GM18909 (cell line): ENCODE measurements at regions not wholly inside any gene's neighbourhood (a gene's known extent, or its start where the extent isn't known, plus 50 kb on each side); places are given as distances from the start of the nearest gene placed in this dataset.
"Not testable (repeated sequence)": the region's sequence is repeated elsewhere in the genome, so short reads cannot be mapped to it uniquely, and the experiment has no call there.

Experiments
- ATAC-seq: cut with Tn5 transposase; IDR thresholded peaks from one replicate; pipeline ENCODE4 v1.9.1; 2021; ENCODE audit warnings: mild to moderate bottlenecking; ENCODE audit not compliant: unreplicated experiment, poor library complexity

DNA sequence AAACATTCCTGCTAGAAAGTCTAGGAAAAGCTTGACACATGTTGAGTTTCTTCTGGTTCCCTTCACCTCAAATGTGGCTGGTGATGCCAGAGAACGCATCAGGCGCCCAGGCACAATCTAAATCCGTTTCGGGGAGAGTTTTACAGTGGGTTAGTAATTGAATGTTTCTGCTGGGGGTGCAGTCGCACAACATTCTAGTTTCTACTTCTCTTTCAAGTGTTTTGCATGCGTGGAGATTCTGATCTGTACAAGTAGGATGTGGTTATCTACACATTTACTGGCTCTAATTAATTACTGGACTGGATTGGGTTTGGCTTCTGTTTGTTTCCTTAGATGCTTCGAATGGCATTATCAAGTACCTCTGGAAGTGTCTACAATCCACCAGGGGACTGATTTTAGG is 173.8 kb downstream of the TMEM26 start:
- no peak for ATAC-seq

DNA sequence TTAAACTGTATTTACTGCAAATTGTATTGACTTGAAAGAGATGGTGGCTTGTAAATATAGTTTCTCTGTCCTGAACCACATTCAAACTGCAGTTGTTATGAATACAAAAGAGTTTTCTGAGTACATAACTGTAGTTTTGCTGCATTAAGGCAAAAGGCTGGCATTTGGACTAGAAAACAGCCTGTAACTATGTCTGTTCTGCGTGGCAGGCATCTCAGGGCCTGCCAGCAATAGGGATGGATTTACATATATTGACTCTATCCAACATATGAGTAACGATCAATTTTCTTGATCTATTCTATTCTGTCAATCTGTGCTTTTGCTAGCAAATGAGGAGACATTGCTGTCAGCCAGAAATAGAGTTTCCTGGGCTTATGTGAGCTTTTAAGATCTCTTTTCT is 174.6 kb downstream of the TMEM26 start:
- no peak for ATAC-seq

DNA sequence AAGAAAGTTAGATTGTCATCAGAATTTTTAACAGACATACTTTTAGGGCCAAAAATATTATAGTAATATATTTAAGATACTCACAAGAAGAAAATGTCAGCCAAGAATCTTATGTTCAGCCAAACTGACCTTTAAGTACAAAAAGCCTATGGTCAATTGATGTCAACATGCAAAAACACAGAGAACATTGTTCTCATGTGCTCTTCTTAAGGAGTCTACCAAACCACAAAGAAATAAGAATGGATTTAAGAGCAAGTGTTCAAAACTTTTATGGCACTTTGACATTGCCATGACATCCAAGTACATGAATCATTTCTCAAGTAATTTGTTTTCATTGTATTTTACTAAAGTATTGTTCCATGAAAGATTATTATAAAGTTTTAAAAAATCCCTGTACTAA is 180.4 kb downstream of the TMEM26 start:
- no peak for ATAC-seq

DNA sequence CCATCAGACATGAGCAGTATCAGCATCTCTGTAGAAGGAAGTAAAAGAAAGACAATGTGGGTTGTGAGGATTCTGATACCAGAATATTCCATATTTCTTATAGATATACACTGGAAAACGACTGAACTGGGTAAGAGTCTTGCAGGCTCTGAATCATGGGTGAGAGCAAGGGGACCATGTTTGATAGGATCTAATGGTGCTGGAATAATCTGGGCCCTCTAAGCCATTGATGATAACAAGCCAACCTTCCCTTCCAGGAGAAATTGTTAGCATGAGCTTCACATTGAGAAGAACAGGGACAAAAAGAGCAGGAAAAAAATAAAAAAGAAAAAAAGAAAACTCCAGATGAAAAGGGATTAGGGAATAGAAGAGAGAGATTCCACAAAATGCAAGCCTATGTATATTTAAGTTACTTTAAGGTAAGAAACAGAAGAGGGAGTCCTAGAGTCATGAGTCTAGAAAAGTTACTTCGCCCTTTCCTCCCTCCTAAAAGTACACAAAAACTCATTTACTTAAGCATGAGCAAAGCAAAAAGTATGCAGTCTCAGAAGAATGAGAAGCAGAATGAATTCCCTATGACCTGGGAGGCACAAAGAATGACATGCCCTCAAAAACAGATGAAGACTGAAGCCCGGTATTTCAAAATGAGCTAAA is 181.9 kb downstream of the TMEM26 start:
- no peak for ATAC-seq

DNA sequence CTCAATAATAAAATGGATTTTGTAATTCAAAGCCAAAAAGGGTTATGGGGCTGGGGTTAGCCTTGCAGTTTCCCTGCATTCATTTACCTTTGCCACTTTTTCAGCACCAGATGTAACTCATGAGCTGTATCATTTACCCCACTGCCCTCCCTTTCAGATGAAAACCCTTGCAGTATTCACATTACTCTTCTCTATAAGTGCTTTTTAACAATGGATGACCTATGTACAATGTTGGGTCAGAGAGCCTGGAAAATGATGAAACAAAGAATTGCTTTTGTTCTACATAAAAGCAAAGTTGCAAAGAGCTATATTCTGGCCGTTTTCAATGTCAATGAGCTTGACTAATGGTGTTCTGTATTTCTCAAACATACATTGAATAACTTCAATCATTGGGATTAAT is 189.7 kb downstream of the TMEM26 start:
- ATAC-seq = no peak

DNA sequence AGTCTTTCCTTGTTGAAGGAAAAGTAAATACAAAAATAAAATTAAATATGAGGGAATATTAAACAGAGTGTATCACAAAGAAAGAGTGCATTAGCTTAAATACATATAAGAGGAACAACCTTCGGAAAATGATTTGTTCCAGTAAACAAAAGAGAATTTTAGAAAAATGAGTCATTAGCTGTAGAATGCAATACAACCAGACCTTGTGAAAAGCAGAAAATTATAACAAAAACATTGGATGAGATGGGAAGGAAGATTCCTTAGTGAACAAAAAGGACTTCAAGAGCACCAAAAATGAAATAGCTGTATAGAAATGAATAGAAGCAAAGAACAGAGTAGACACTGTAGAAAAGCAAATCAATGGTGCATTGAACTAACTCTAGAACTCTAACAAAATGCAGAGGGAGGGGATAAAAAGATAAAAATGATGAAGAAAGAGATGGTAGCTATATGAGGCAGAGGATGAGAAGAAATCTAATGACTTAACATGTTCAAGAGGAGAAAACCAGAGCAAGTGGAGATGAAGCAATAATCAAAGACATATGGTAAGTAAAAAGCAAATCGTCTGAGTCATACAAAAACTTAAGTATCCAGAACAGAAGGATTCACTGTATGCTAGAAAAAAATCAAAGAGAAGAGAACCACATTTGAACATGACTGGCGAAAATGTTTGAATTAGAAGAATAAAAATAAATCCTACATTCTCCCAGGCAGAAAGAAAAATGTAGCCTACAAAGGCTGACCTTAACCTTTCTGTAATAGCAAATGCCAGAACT is 190.5 kb downstream of the TMEM26 start:
- no peak for ATAC-seq

DNA sequence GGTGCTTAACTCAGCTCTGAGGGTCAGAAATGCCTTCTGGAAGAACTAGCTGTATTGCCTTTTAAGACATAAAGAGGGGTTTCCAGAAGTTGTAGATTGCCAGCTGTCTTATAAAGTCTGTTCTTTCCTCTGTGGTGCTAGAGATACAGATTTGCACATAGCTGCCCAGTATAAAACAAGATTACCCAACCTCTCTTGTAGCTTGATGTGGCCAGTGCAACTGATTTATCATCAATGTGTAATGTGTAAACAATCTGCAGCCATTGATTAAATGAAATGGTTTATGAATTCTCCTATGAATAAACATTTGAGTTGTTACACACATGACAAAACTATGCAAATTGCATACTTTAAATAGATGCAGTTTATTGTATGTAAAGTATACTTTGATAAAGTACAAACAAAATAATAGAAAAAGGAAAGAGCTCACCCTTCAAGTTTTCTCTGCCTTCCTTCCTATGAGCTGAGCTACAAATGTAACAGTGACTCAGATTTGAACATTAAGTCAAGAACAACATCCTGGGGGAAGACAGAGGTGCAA is 195.2 kb downstream of the TMEM26 start:
- ATAC-seq = no peak

DNA sequence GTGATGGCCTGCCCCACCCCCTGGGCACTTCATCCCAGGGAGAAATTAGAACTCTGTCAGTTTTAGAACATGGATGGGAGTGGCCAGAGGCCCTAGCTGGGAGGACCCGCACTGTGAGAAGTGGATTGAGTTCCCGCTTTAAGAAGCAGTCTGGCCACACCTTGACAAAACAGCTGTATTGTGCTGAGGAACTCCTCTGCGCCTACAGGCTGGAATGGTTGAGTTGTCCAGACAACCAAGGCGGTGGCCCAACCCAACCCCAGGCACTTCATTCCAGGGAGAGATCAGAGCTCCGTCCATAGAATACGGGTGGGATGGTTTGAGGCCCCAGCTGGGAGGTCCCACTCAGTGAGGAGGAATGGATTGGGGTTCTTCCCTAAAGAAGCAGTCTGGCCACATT is 196.0 kb downstream of the TMEM26 start:
- ATAC-seq = no peak

DNA sequence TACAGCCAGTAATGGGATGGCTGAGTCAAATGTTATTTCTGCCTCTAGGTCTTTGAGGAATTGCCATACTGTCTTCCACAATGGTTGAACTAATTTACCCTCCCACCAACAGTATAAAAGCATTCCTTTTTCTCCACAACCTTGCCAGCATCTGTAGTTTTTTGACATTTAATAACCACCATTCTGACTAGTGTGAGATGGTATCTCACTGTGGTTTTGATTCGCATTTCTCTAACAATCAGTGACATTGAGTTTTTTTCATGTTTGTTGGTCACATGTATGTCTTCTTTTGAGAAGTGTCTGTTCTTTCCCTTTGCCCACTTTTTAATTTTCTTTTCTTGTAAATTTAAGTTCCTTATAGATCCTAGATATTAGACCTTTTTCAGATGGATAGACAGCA is 200.9 kb downstream of the TMEM26 start:
- ATAC-seq = not testable (repeated sequence)

DNA sequence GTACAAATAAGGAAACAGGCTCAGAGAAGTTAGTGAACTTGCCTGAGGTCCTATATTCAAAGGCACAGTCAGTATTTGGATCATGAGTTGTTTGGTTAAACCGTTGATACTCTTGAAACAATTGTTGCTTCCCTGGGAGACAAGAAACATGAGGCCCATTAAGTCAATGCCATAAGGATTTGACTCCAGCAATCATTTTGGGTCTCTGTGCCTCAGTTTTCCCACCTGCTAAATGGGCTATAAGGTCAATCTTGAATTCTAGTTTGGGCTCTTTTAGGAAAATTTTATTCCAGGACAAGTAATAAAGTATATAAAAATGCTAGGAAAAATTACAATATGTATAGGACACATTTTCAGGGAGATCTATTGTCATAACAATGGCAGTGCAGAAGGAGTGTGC is 202.1 kb downstream of the TMEM26 start:
- no peak for ATAC-seq

DNA sequence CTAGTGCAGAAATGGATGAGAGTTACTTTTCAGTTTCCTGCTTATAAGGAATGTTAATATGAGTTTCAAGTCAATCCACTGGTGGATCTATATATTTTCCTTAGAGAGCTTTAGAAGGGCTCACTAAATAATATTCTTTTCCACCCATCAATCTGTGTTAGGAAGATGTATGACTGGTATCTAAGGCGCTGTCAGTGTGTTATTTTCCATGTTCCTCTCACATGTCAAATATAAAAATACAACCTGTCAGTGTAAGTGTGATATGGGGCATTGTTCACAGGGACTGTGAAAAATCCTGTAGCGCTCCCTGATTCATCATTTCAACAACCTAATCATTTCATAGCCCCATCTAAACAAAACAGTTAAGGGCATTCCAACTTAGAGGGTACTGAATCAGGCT is 203.1 kb downstream of the TMEM26 start:
- ATAC-seq = no peak

DNA sequence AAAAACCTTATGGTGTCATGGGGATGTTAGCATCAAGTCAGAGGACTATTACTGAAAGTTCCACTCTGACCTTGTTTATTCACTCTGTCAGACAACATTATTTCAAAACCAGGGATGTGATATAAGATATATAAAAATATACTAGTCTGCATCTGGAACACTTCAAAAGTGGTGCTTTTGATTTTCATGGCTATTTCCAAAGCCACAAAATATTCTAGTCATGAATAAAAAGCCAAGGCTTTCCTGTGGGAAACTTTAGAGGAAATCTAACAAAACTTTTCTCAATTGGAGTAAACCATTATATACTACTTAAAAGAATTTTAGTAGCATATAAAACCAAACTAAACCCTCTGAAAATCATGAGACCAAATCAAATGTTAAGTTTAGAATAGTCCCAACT is 205.2 kb downstream of the TMEM26 start:
- ATAC-seq = no peak

DNA sequence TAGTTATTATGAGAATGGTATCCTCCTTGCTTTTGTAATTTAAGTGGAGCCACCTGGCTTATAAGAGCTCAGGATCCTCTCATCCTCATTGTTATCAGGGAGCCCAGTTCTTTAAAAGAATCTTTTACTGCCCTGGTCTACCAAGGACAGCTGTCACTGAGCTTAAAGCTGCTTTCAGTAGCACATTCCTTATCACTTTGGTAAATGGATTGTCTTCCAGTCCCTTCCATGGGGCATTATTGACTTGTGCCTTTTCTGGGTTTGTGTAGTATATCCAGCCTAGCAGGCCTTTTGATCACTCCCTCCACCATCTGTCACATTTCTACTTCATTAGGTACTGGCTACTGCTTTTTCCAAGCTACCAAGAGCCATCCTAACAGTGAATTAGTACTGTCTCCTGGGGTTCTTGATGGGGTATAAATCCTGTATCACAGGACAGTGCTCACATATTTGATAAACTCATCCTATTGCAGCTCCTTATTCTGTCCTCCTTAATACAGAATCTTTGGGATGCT is 208.9 kb downstream of the TMEM26 start:
- ATAC-seq = no peak

DNA sequence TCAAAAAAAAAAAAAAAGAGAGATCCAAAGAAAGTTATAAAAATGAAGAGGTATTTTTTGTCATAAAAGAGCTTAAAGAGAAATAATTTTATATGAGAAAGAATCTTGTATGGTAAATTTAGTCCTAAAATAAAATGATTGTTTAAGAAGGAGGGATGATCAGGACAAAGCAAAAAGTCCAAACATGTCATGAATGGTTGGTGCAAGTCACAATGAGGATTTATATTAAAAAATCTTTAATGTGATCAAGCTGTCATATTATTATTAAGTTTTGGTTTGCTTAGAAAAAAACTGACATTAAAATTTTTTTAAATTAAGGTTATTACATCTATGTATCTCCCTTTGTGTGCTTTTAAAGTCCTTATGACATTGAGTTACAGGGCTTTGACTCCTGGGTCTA is 220.4 kb downstream of the TMEM26 start:
- no peak for ATAC-seq

DNA sequence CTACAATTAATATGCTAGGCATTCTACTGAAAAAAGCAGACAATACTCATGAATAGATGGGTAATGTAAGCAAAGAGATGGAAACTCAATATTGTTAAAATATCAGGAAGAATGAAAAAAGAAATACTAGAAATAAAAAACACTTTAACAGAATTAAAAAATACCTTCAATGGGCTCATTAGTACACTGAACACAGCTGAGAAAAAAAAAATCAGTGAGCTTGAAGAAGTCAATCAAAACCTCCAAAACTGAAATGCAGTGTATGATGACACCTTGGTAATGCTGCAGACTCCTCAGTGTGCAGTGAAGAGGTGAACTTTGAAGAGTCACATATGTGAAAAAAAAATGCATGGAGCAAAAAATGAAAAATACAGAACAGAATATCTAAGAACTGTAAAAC is 227.2 kb downstream of the TMEM26 start:
- no peak for ATAC-seq

DNA sequence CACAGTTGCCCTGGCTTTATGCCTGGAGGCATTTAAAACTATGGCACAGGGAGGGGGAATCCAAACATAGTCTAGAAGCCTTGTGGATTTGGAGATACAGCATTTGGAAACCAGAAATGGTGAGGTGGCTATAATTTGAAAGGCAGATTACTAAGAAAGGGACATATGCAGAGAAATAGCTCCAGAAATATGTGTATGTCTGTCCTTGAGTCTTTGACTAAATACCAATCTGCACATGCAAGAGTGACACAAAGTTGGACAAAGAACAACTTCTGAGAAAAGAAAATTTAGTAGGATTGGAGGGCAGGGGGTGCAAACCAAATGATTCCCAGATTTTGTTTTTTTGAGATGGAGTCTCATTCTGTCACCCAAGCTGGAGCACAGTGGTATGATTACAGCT is 229.6 kb downstream of the TMEM26 start:
- no peak for ATAC-seq

DNA sequence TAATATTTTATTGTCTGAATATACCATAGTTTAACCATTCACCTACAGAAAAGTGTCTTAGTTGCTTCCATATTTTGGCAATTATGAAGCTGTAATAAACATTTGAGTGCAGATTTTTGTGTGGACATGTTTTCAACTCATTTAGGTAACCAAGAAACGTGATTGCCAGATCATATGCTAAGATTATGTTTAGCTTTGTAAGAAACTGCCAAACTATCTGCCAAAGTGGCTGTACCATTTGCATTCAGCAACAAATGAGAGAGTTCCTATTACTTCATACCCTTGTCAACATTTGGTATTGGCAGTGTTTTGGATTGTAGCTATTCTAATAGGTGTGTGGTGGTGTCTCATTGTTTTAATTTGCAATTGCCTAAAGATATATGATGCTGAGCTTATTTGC is 233.5 kb downstream of the TMEM26 start:
- ATAC-seq = no peak

DNA sequence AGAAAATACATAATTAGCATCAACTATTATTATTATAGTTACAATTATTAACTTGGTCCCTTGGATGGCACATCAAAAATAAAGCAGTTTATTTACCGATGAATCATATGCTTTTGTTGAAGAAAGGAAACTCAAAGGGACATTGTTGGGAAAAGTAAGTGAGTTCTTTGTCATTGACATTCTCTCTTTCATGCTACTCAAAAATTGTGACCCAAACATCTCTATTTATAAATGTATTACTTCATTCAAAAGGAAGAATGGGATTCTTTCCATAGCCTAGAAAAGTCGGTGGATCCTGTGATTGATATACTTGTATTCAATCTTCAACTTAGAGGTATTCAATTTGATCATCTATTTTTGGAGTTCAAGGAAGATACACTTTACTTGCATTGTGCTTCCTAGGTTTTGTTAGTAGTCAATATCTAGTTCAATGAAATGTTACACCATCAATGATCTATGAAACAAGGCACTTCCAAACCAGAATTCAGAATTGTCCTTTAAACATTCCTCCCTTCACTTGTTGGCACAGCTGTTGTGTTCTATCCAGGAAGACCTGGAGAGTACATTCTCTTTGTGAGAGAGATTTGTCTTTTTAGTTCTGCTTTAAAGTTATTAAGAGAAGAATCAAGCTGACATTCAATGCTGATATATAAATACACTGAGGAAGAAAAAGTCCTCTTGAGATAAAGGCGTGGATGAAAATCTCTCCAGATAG is 235.2 kb downstream of the TMEM26 start:
- no peak for ATAC-seq

DNA sequence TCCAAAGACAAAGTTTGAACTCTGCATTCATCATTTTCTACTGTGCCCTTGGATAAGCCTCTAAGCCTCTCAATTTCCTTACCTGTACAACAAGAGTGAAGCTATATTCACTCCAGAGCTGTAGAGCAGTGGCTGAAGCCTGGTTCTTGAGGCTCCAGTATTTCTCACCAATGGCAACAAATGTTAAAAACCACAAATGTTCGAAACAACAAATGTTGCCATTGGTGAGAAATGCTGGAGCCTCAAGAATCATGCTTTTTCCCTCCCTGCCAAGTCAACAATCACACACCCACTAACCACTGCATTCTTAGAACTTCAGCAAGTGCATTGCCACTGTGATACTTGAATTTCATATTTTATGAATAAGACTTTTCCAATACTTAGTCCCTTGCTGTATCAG is 237.9 kb downstream of the TMEM26 start:
- no peak for ATAC-seq

DNA sequence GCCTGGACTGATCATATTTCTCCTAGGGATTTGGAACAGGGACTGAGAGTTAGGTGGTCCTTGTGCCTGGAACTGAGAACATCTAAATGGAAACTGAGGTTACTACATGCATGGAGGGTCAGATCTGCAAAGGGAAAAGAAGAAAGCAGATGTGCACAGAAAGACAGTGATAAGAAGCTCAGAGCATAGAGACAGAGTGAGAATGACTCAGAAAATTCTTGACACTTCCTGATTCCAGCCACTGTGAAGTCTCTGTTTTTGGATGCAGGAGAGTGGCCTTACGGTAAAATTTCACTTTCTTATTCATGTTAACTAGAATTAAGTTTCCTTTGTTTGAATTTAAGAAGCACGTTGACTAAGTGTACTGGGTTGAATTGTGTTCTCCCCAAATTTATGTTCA is 241.7 kb downstream of the TMEM26 start:
- no peak for ATAC-seq

DNA sequence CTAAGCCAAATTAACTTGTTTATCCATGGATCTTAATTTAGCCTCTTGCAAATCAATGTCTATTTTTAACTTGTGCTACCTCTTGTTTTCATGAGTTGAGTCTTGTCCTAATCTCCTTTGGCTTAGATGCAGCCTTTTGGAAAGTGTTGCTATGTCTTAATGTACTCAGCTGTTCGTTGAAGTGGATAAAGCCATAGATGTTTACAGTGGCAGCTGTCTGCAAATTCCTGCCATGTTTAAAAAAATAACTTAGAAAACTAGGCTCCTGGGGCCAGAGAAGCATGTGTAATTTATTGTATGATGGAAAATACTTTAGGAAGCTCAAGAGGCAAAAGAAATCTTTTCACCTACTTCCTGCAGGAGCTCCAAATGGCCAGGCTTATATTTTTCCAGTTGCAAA is 253.1 kb upstream of the RHOBTB1 start:
- no peak for ATAC-seq
